ENCODE measurements at regions not wholly inside any gene's neighbourhood (a gene's known extent, or its start where the extent isn't known, plus 50 kb on each side); places are given as distances from the start of the nearest gene placed in this dataset.

DNA sequence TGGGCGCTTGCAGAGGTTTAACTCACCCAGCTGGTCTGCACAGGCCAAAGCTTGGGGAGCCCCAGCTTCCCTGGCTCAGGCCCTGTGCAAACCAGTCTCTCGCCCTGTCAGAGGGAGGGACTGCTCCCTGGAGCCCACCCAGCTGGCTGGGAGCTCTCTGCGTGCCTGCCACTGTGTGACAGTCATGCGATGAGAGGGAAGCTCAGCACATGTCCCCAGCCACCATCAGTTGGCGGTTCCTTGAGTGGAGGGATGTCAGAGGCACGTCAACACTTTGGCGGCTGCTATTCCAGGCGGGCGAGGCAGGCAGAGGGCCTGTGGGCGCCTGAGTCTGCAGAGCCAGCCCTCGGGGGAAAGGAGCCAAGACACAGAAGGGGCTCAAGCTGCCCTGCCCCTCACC lies 324.6 kb downstream of the UACA start:
- no peak overlapping the region for H2BK20ac ChIP-seq (ENCODE audit: low read depth, low read length)
- no peaks in the 10 kb centered on the region for H3K4me1 ChIP-seq (ENCODE audit: control insufficient read depth, insufficient read depth, low read length)
- H4K8ac ChIP-seq (ENCODE audit: low read depth in 2 of 2, low read length in 2 of 2), result no peak overlapping the region
- CTCF ChIA-PET, result no interaction called here
- H4K5ac ChIP-seq (ENCODE audit: low read depth, low read length), result no peak overlapping the region
- H3K27ac ChIP-seq (ENCODE audit: insufficient read depth, low read length), result no peak overlapping the region
- in situ Hi-C loops (cut with MboI; ENCODE audit: low sequenced_read_pairs) (no loop called here), dilution Hi-C loops (cut with HindIII; ENCODE audit: low sequenced_read_pairs, unreplicated experiment) (no loop called here), intact Hi-C loops (cut with micrococcal nuclease) (no loop called here)
- no peak overlapping the region for H2BK15ac ChIP-seq (ENCODE audit: low read depth, low read length)
- H3K27me3 ChIP-seq (ENCODE audit: control insufficient read depth, insufficient read depth, low read length), result peaks cover 82% of the 10 kb centered on the region
- H2BK120ac ChIP-seq (ENCODE audit: low read depth, low read length), result no peak overlapping the region
- H4K91ac ChIP-seq (ENCODE audit: insufficient read depth, low read depth, low read length), result no peak overlapping the region
- ATAC-seq (ENCODE audit: low read depth) (no peak), DNase-seq (no peak)
- no peak overlapping the region for H3K4me3 ChIP-seq (ENCODE audit: insufficient read depth, low read depth, low read length)
- H3K4ac ChIP-seq (ENCODE audit: low read depth, low read length), result no peak overlapping the region
- H3K9me3 ChIP-seq (ENCODE audit: control insufficient read depth, insufficient read depth, low read length), result no peaks in the 10 kb centered on the region
- no peak overlapping the region for H3K23ac ChIP-seq (ENCODE audit: low read depth, low read length)
- H3K79me1 ChIP-seq (ENCODE audit: low read depth in 1 of 2, low read length in 2 of 2), result no peaks in the 10 kb centered on the region
- H3K18ac ChIP-seq (ENCODE audit: low read depth, low read length), result no peak overlapping the region
- H3K9me1 ChIP-seq (ENCODE audit: insufficient read depth, low read length), result peaks cover 3% of the 10 kb centered on the region; the same call in 1 of the 2 replicates
- no peak overlapping the region for H3K4me2 ChIP-seq (ENCODE audit: low read depth, low read length)
- no peaks in the 10 kb centered on the region for H4K20me1 ChIP-seq (ENCODE audit: insufficient read depth, low read length)
- BruUV-seq (replicated peaks), result no TSS peak
- no peak overlapping the region for H3K9ac ChIP-seq (ENCODE audit: low read depth, low read length)
- TF ChIP-seq NFE2L2 (IDR thresholded peaks at IDR 0.05; ENCODE audit: low read depth, low read length), result no peak
- no peak for TF ChIP-seq CHD1 (IDR thresholded peaks at IDR 0.05; ENCODE audit: low read depth, low read length)
- no peak for TF ChIP-seq FOS (IDR thresholded peaks at IDR 0.05; ENCODE audit: low read depth, low read length)
- no peak for TF ChIP-seq RFX5 (IDR thresholded peaks at IDR 0.05; ENCODE audit: low read depth, low read length)
- TF ChIP-seq CEBPB (IDR thresholded peaks at IDR 0.05; ENCODE audit: low read depth, low read length), result no peak
- TF ChIP-seq RAD21 (IDR thresholded peaks at IDR 0.05; ENCODE audit: low read length), result no peak
- no peak for TF ChIP-seq RCOR1 (IDR thresholded peaks at IDR 0.05; ENCODE audit: insufficient replicate concordance, low read length)
- no peak for TF ChIP-seq USF2 (IDR thresholded peaks at IDR 0.05; ENCODE audit: low read depth, low read length)
- no peak for TF ChIP-seq BHLHE40 (IDR thresholded peaks at IDR 0.05; ENCODE audit: low read depth, low read length)
- no peak for TF ChIP-seq MAFK (IDR thresholded peaks at IDR 0.05; ENCODE audit: low read depth, low read length)
- TF ChIP-seq POLR2A (IDR thresholded peaks at IDR 0.05; ENCODE audit: low read depth, low read length), result no peak
- H2AFZ ChIP-seq (replicated peaks; ENCODE audit: low read length, poor library complexity), result no peak overlapping the region
- no peaks in the 10 kb centered on the region for H3K36me3 ChIP-seq (ENCODE audit: control insufficient read depth, insufficient read depth, low read length)
- POLR2A ChIA-PET (ENCODE audit: unreplicated experiment), result no interaction called here
- H2AK5ac ChIP-seq (ENCODE audit: low read depth, low read length), result no peak overlapping the region
- H2BK5ac ChIP-seq (ENCODE audit: low read depth, low read length, poor library complexity, severe bottlenecking), result no peak overlapping the region
- 0% methylated on average over 1 of the region's 11 CpGs; no CpG with 5 or more reads in 1 of the 2 experiments for WGBS, 2 experiments (ENCODE audit: extremely low coverage in 2 of 2, insufficient read length in 1 of 2)
- H3K14ac ChIP-seq (replicated peaks; ENCODE audit: low read depth, low read length), result no peak overlapping the region
- no peak overlapping the region for H2AK9ac ChIP-seq (replicated peaks; ENCODE audit: low read depth, low read length, poor library complexity)
- no peak overlapping the region for H3K56ac ChIP-seq (ENCODE audit: extremely low read depth, insufficient read depth, low read length)
